ENCODE measurements at regions not wholly inside any gene's neighbourhood (a gene's known extent, or its start where the extent isn't known, plus 50 kb on each side); places are given as distances from the start of the nearest gene placed in this dataset.

GRCh38 chr2:12795851-12796250, 79.1 kb downstream of the TRIB2 start:
- no peak for DNase-seq

GRCh38 chr2:12796657-12797056, 79.9 kb downstream of the TRIB2 start:
- no peak for DNase-seq

GRCh38 chr2:12797815-12798214, 81.1 kb downstream of the TRIB2 start:
- no peak for DNase-seq

DNA sequence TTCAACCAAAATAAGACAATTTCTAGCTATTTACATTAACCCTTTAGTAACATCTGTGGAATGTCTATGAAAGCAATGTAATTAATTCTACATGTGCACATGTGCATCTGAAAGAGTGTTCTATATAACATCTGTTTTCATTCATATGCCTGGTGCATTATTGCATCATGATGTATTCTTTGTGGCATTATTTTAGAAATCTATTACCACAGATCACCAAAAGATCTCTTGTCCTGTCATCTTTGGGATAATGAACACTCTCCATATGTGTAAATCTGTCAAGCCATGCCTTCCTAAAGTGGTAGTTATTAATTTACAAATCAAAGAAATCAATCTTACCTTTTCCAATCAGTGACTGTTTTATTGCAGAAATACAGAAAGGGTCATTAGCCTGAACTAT, 86.9 kb downstream of the TRIB2 start:
- no peak for DNase-seq

DNA sequence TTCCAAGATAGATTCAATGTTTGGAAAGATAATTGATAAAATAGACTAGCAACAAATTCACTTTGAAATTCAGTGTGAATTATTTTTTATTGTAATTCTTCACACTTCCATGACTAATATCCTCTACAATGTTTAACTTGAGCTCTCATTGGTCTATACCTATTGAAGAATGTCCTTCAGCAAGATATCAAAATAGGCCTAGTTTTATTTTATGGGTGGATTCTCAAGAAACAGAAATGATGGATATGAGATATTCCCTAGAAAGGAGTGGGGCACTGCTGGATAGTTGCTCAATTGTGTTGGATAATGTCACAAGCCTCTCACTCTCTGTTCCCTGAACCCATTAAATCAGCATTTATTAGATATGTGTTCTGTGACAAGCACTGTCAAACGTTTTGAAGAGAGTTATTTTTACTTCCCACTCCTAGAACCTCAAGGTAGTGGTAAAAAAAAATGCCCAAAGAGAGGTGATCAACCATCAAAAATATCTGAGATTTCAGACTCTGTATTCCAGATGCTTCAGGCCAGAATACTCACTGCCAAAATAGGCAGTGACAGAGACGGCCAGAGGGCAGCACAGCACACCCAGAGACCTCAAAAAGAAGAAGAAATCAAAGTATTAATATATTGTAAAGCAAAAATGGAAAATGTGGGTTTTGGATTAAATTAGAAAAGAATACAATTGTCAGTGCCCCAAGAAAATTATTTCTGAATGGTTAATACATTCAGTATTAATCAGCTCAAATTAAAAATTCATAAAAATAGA, 87.5 kb downstream of the TRIB2 start:
- no peak for DNase-seq

GRCh38 chr2:12805033-12805432, 88.3 kb downstream of the TRIB2 start:
- no peak for DNase-seq

- DNase-seq = no peak
Measured at GRCh38 chr2:12806549-12807242, 90.0 kb downstream of the TRIB2 start.

DNA sequence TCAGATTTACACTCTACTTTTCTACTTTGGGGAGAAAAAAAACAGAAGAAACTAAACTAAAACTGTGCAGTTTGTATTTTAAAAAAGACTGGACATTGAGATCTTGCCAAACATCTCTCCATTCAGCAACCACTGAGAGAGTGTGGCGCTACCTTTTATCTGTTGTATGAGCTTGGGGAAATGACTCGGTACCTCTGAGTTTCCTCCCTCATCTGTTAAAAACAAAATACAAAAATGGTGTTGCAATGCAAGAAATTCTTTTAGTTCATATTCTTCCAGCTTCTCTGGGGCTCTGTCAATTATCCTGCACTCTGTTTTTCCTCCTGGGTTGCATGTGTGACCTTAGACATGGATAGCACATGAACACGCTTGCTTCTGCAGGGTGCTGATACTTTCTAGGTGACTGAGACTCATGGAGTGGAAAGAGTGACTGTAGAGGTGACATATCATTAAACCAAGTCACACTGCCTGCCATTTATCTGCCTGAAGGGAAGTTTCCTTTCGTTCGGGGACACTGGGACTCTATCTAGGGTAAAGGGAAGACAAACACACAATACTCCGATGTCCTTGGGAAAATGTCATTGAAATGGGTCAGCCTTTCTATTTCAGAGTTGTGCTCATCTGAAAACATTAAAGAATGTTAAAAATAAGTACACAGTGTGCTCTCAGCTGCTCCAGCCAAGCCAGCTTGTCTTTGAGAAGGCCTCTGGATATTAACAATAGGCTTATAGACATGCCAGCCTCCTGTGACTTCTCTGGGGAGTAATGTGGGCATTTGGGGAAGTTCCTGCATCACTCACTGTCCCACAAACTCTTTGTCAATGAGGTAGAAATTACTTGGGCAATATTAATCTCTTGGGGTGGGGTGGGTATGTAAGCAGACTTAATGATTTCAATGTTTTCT, 91.4 kb downstream of the TRIB2 start:
- DNase-seq = no peak

DNA sequence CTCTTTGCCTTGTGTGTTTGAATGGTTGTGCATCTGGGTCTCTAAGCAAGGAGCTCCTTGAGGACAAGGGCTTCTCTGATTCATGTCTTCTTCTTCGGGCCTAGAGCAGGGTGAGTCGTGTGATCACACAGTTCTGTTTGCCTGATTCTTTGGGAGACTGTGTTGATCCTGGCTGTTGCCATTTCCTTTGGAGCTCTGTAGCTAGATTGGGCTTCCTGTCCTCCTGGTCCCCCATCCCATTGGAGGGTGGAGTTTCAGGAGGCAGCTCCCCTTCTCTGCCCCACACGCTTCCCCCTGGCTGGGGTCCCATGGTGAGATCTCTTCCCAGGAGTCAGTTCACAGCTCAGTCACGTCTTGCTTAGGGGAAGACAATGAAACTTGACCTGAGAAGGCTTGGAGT, 92.8 kb downstream of the TRIB2 start:
- DNase-seq = no peak

DNA sequence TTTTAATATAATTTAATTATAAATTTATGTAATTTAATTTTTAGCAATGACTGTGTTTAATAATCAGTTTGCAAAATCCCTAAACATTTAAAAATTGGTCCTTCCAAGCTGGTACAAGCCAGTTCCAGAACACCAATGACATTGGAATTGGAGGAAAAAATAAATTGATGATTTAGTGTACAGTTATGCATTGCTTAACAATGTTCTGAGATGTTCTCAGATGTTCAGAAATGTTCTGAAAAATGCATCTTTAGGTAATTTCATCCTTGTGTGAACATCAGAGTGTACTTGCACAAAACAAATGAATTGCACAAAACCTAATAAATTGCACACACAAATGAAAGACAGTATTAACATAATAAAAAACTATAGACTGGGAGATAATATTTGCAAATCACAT, 95.2 kb downstream of the TRIB2 start:
- no peak for DNase-seq

- no peak for DNase-seq
Measured at GRCh38 chr2:12813166-12813565, 96.4 kb downstream of the TRIB2 start.

DNA sequence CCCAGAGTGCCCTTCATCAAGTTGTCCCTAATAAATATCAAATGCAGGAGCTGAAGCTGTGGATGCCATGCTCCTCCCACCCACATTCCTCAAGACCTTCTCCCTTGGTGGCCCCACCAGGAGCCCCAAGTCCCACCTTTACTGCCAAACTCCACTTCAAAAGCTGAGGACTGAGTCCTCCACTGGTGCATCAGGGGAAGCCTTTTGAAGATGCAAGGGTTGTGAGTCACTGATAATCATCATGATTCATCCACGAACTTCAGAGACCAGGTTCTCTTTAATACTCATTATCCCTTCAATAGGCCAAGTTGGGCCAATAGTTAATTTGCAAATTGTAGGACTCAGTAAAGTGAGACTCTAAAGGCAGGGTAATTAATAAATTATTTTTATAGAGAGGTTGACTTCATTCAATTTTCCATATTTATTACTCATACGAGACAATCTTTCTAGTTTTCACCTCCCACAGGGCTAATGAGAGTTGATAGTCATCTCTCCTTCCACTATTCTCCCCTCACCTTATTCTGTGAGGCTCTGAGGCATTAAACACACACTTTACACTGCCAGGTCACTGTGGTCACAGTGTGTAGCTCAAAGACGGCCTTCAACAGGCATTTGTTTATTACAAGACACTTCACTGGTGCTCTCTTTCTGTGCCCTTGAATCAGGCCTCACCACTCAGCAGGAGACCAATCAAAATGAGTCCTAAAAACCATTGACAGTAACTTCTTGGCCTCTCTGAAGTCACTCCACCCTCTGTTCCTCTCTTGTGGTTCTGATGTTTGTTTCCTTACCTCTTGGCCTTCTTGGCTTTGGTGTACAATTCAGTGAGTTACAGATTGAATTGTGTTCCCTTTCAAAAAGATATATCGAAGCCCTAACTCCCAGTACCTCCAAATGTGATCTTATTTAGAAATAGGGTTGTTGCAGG, 99.9 kb downstream of the TRIB2 start:
- no peak for DNase-seq

GRCh38 chr2:12817870-12818269, 101.1 kb downstream of the TRIB2 start:
- DNase-seq = no peak

- DNase-seq = no peak
Measured at GRCh38 chr2:12818416-12819102, 101.8 kb downstream of the TRIB2 start.

- DNase-seq = no peak
Measured at GRCh38 chr2:12819103-12819475, 102.4 kb downstream of the TRIB2 start.

DNA sequence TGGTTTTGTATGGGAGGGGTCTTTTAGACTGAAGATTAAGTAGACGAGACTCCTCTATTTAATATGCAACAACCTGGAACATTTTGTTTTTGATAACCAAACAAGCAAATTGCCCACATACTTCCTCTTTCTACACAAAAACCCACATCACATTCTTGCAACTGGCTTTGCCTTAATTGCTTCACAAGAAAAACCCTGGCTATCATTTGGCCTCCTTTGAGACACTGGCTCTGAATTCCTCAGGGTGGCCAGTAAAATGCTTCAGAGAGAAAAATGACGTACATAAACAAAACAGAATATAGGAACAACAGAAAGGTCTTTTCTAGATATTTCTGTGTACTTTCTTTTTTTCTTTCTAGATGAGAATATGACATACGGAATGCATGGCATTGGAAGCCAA, 103.0 kb downstream of the TRIB2 start:
- DNase-seq = no peak

DNA sequence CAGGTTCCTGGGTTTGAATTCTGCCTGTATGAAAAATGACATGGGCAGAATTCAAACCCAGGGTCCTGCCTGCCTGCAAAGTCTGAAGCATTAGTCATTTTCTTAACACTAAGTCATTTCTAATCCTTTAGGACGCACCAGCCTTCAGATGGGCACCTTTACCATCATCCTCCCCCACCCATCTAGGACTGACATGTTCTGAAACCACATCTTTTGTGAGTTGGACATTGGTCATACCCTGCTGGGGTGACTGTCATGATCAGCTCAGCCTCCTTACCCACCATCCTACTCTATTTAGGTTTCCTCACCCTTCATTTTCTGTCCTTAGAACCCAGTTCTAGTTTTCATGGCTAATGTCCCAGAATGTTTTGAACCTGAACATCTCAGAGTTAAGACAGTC, 104.9 kb downstream of the TRIB2 start:
- DNase-seq = no peak

DNA sequence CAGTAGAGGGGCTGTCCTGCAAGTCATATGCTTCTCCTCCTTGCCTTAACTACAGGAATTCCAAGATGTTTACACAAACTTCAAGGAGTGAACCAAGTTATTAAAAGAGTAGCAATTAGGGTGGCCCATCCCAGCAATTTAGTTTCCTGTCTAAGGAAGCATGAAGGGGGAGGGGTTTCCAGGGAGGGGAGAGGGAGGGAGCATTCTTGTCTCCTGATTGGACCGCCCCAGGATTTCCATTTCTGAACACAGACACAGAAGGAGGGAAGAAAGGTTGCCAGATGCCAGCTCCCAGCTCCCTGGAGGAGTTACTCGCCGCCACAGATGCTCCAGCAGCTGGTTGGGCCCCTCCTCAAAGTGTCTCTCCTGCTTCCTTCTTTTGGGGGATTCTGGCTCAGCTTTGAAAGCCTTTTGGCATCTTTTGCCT, 107.6 kb downstream of the TRIB2 start:
- DNase-seq = no peak

GRCh38 chr2:12824778-12825379, 108.1 kb downstream of the TRIB2 start:
- DNase-seq = no peak

GRCh38 chr2:12826781-12827180, 110.0 kb downstream of the TRIB2 start:
- DNase-seq = no peak

DNA sequence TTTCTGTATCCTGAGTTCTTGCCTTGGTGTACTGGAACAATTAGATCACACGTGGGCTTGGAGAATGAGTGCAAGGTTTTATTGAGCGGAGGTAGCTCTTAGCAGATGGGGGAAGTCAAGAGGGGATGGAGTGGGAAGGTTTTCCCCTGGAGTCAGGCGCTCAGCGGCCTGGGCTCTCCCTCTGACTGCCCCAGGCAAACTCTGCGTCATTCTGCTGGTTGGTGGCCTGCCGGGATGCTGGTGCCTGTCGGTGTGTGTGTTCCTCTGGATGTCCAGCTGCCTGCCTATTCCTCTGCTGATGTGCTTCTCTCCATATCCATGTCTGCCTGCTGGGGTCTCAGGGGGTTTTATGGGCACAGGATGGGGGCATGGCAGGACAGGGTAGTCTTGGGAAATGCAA, 111.0 kb downstream of the TRIB2 start:
- DNase-seq = no peak
